ENCODE measurements at regions not wholly inside any gene's neighbourhood (a gene's known extent, or its start where the extent isn't known, plus 50 kb on each side); places are given as distances from the start of the nearest gene placed in this dataset.

DNA sequence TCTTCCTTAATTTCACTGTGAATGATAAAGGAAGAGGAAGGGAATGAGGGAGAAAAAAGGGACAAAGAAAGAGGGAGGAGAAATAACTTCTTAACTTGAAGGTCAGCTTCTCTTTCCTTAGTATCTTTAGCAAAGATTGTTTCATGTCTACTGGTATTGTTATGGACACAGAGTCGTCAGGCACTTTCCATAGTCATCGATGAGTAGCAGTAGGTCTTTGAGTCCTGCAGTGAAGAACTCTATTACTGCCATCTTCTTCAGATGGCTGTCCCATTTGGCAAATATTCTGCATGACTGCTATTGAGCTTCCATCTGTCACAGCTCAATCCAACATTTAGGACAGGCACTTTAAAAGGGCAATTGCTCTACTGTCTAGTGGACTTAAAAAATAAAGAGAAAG is 2463.1 kb downstream of the PCDH9 start:
- TF ChIP-seq, protein P1, sequence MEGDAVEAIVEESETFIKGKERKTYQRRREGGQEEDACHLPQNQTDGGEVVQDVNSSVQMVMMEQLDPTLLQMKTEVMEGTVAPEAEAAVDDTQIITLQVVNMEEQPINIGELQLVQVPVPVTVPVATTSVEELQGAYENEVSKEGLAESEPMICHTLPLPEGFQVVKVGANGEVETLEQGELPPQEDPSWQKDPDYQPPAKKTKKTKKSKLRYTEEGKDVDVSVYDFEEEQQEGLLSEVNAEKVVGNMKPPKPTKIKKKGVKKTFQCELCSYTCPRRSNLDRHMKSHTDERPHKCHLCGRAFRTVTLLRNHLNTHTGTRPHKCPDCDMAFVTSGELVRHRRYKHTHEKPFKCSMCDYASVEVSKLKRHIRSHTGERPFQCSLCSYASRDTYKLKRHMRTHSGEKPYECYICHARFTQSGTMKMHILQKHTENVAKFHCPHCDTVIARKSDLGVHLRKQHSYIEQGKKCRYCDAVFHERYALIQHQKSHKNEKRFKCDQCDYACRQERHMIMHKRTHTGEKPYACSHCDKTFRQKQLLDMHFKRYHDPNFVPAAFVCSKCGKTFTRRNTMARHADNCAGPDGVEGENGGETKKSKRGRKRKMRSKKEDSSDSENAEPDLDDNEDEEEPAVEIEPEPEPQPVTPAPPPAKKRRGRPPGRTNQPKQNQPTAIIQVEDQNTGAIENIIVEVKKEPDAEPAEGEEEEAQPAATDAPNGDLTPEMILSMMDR (IDR thresholded peaks at IDR 0.05), result no peak
- no peak for TF ChIP-seq POLR2A (IDR thresholded peaks at IDR 0.05)

Measured in prostate gland (tissue), 2 donors.